GM18858 (cell line): ENCODE measurements at regions not wholly inside any gene's neighbourhood (a gene's known extent, or its start where the extent isn't known, plus 50 kb on each side); places are given as distances from the start of the nearest gene placed in this dataset.
"Not testable (repeated sequence)": the region's sequence is repeated elsewhere in the genome, so short reads cannot be mapped to it uniquely, and the experiment has no call there.

Experiments
- ATAC-seq: cut with Tn5 transposase; IDR thresholded peaks from one replicate; pipeline ENCODE4 v1.9.1; 2021; ENCODE audit not compliant: unreplicated experiment

DNA sequence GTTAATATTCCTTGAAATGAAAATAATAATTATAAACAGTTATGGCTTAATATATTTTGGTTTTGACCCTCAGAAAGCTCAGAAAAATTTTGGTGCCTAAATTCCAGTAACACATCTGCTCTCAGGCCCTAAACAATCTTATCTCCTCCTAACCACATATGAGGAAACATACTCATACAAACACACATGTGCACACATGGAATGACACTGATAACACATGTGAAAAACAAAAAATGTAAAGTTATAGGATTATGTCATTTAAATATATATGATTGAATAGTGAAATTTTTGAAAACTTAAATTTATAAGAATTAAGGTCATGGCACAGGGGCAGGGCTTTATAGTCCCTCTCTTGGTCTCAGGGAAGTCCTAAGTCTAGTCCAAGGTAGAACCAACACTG, 127.2 kb upstream of the TRPC7 start:
- ATAC-seq, result no peak

DNA sequence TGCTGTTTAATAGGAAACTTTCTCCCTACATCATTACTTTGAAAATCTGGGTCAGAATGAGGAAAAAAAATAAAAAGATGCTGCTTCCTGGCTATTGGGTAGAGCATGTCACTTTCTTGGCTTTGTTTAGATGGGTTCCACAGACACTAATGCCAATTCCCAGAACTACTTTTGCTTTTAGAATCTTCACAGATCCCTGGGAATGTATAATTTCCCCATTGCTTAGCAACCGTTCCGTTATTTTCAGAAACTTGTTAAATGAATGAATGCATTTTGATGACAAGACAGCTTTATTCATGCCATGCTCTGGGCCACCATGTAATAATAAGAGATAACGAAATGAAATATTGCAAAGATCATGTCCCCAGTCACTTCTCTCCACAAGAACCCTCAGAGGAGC, 126.5 kb upstream of the TRPC7 start:
- ATAC-seq, result no peak

DNA sequence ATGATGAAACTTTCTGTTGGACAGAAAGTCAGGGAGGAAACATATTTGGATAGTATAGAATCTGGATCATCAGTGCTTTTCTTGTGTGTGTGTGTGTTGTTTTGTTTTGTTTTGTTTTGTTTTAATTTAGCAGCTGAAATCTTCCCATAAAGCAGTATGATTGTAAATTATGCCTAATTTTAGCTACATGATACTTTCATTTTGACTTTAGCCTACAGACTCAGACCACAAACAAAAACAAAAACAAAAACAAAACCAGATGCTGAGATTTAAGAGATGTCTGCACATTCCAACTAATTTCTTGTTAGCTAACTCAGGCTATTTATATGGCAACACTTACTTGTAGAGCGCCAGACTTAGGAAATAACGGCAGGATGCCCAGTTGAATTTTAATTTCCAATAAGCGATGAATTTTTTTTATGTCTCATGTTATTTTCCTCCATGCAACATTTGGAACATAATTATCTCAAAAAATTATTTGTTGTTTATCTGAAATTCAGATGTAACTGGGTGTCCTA, 119.5 kb upstream of the TRPC7 start:
- ATAC-seq, result no peak

DNA sequence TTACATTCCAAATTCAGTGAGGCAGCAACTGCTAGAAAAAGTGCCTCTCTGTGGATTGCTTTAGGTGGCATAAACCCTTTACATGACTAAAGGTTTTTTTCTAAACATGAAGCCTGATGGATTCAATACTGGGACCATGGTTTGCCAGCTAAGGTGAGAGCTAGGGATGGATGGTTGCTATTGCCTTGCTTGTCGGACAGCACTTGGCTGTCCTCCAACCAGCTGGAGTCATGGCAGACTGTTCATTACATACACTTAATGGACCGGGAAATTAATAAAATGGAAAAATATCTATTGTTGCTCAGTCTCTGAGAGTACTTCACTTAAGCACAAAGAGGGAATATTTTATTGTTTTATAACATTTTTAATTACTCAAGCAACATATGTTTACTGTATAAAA, 116.9 kb upstream of the TRPC7 start:
- ATAC-seq, result no peak

DNA sequence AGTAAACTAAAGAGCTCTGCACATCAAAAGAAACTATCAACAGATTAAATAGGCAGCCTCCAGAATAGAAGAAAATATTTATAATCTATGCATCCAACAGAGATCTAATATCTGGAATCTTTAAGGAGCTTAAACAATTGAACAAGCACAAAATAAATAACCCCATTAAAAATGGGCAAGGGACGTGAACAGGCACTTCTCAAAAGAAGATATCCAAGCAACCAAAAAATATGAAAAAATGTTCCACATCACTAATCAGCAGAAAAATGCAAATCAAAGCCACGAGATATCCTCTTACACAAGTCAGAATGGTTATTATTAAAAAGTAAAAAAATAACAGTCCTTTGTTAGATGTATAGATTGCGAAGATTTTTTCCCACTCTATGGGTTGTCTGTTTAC, 109.1 kb upstream of the TRPC7 start:
- no peak for ATAC-seq

DNA sequence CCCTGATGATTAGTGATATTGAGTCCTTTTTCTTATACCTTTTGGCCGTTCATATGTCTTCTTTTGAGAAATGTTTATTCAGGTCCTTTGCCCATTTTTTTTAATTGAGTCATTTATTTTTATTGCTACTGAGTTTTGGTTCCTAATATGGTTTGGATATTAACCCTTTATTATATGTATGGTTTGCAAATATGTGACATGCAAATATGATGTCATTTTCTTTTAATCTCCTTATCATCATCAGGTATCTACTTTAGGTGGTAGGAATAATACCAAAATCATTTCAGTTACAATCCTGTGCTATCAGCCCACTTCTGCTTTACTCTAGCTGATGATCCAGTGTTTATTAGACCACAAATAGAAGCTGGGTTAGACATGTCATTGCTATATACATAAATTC, 102.3 kb upstream of the TRPC7 start:
- no peak for ATAC-seq

DNA sequence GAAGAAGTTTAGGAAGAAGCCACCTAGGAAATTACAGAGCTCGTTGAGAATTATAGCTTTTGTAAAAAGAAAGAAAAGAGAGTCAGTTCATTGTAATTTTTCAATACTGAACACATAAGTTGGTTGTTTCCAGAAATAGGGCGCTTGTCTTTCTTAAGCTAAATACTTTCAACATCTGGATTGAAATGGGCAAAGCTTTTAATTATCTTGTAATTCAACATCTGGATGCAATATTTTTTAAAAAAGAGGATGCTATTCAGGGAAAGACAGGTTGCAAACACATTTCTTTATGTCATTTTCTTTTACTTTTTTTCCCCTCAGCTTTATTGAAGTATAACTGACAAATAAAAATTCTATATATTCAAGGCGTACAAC, 100.7 kb upstream of the TRPC7 start:
- ATAC-seq, result no peak

DNA sequence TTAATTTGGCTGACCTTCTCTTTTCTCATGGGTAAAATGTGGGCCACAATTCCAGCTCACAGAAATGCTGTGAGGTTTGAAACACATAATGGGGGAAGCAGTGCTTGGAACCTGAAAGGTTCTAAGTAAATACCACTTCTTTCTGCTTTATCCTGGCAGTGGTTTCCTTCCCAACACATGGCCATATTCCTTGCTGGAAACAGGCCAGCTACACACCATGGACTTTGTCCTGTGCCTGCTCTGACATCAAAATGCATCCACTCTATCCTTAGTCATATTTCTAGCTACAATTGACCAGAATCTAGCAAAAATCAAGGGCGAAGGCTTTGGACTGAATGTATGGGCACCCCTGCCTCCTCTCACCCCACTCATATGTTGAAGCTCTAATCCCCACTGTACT, 93.1 kb upstream of the TRPC7 start:
- ATAC-seq, result no peak

DNA sequence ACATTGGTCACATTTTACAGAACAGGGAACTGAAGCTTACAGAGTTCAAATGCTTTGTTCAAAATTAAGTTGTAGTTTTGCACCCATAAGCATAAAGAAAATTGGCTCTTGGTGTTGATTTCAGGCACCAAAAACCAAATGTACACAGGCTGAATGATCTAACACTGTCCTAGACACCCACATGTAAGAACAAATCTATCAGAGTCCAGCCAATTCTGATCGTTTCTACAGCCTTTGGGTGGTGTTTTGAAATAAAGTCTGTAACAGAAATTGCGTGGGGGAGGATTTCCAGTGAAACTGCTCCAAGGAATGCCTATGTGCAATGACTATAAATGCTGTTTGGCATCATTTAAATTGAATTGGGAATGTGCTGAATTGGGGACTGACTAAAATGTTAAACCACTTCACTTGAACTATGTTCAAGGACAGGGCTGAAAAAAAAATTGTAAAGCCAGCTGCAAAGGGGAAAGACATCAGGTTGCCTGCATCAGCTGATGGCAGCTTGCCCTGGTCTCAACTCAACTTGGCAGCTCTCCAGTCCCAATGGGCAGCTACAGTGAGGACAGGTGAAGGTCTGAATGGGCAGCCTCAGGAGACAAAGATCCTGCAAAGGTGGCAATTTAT, 92.2 kb upstream of the TRPC7 start:
- ATAC-seq, result no peak

DNA sequence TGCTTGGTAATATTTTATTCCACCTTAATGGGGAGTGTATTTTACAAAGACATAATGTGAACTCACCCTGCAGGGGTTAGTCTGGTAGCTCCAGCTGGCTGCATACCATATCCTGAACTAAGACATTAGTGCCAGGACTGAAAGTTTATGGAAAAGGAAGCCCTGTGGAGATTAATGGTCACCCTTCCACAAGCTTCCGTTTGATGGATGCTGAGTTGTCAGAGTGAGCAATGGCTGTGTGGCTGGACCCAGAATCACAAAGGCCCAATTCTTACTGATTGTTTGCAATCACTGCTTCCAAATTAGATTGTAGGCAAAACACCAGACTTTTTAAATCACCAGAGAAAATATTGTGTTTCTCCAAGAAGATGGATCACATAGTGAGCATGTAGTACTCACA, 90.1 kb upstream of the TRPC7 start:
- no peak for ATAC-seq

DNA sequence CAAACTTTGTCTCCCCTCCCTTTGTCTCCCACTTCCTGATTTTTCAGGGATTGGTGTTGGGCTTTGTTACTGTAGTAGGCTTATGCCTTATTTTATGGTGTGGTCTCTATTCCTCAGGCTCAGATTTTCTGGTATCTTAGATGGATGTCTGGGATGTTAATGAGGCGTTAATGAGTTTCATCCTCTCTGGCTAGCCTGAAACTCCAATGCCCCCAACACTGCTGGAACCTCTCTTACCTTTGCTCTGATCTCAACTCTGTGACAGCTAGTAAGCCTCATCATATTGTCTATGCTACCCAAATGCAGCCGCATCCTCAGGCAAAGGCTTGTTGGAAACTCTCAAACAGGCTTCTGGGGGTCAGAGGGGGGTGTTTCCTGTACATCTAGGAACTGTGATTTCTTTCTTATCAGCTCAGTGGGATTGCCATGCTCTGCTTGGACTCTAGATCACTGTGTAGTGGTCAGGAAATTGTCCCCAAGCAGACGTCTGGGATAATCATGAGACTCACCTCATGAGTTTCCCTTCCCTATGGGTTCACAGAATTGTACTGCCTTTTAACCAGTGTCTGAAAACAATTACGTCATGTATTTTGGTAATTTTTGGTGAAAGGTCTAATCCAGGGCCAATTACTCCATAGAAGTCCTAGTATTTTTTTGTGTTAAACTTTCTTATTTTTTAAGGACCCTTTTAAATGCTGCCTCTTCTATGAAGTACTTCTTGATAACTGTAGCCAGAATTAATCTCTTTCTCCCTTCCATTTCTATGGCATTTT, 88.8 kb upstream of the TRPC7 start:
- no peak for ATAC-seq

DNA sequence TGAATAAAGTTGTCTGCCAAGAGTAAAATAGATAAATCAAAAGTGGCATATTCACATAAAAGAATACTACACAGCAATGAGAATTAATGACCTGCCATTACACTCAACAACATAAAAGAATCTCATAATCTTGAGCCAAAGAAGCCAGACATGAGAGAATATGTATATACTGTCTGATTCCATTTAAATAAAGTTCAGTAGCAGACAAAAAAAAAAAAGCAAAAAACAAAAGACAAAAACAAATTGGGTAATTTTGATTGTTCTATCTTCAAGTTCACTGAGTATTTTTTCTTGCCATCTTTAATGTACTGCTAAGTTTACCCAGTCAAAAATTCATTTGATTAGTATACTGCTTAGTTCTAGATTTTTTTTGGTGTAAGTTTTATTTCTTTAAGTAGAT, 87.9 kb upstream of the TRPC7 start:
- ATAC-seq, result no peak

DNA sequence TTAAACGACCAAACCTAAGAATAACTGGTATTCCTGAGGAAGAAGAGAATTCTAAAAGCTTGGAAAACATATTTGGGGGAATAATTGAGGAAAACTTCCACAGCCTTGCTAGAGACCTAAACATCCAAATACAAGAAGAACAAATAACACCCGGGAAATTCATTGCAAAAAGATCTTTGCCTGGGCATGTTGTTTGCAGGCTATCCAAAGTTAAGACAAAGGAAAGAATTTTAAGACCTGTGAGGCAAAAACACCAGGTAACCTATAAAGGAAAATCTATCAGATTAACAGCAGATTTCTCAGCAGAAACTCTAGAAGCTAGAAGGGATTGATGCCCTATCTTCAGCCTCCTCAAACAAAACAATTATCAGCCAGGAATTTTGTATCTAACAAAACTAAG, 82.2 kb upstream of the TRPC7 start:
- not testable (repeated sequence) for ATAC-seq

DNA sequence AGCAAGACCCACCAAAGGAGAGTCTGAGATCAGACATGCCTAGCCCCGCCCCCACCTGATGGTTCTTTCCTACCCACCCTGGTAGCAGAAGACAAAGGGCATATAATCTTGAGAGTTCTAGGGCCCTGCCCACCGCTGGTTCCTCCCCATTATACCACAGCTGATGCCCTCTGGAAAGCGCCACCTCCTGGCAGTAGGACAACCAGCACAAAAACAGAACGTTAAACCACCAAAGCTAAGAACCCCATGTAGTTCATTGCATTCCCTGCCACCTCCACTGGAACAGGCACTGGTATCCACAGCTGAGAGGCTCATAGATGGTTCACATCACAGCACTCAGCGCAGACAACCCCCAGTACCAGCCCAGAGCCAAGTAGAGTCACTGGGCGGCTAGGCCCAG, 81.2 kb upstream of the TRPC7 start:
- no peak for ATAC-seq

DNA sequence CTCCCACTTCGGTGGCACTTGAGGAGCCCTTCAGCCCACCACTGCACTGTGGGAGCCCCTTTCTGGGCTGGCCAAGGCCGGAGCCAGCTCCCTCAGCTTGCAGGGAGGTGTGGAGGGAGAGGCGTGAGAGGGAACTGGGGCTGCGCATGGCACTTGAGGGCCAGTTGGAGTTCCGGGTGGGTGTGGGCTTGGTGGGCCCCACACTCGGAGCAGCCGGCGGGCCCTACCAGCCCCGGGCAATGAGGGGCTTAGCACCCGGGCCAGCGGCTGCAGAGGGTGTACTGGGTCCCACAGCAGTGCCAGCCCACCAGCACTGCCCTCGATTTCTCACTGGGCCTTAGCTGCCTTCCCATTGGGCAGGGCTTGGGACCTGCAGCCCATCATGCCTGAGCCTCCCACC, 78.8 kb upstream of the TRPC7 start:
- ATAC-seq, result not testable (repeated sequence)

DNA sequence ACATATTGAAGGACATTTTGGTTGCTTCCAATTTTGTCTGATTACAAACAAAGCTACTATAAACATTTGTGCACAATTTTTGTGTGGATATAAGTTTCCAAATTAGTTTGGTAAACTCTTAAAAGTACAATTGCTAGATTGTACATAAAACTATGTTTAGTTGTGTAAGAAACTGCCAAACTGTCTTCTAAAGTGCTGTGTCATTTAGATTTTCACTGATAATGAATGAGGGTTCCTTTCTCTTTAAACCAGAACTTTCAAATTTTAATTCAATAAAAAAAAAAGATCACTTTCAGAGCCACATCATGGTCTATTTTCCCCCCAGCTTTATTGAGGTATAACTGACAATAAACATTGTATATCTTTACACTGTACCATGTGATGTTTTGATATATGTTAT, 74.0 kb upstream of the TRPC7 start:
- ATAC-seq, result no peak

DNA sequence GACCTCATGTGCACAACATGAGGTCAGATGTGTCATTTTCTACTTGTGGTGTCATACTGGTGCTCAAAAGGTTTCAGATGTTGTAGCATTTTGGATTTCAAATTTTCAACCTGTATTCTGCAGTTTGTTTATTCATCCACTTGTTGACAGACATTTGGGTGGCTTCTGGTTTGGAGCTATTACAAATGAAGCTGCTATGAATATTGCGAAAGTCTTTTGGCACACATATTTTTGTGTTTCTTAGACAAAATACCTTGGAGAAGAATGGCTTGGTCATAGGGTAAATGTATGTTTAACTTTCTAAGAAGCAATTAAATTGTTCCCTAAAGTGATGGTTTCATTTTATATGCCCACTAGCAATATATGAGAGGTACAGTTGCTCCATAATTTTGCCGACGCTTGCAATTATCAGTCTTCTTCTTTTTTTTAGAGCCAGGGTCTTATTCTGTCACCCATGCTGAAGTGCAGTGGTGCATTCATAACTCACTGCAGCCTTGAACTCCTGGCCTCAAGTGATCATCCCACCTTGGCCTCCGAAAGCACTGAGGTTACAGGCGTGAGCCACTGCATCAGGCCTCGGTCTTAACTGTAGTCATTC, 70.7 kb upstream of the TRPC7 start:
- no peak for ATAC-seq

DNA sequence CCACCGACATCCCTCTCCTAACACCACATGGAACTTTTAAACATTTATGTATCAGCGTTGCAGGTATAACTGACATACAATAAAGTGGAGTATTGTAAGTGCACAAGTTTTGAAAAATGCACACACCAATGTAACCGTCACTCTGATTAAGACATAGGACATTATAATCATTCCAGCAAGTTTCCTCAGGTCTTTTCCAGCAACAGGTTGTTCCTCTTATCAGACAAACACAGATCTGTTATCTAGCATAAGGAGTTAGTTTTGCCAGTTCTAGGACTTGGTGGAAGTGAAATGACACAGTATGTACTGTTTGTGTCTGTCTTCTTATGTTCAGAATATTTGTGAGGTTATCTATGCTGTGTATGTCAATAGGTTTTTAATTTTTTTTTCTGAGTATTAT, 69.5 kb upstream of the TRPC7 start:
- ATAC-seq, result no peak

DNA sequence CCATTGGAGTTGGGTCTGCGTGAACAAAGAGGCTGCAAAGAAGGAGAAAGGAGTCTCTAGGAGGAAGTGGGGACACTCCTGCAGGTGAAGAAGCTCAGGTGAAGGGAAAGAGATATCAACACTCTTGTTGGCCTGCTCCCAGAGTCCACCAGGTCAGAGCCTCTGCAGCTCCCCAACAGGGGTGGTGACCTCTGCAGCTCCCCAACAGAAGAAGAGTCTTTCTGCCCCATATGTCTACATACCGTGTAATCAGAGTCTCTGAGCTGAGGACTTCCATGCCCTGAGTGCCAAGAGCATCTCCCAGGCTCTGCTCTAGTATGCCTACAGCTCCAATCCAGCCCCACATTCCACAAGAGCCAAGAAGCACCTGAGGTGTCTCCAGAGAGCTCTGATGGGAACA, 67.4 kb upstream of the TRPC7 start:
- ATAC-seq, result no peak

DNA sequence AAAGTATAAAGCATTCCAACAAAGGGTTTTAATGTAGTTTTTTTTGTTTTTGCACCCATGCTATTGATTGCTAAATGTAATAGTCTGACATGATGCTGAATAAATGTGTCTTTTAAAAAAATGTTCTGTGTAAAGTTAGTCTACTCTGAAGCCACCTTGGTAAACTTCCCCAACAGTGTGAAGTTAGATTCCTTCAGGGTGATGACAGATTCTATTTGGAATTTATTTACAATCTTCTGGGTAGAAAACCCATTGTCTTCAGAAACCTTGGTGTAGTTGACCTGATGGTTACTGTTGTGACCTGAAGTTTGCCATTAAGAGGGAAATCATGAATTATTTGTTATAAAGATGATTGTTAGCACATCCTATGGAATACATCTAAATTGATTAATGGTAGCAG, 64.7 kb upstream of the TRPC7 start:
- no peak for ATAC-seq

DNA sequence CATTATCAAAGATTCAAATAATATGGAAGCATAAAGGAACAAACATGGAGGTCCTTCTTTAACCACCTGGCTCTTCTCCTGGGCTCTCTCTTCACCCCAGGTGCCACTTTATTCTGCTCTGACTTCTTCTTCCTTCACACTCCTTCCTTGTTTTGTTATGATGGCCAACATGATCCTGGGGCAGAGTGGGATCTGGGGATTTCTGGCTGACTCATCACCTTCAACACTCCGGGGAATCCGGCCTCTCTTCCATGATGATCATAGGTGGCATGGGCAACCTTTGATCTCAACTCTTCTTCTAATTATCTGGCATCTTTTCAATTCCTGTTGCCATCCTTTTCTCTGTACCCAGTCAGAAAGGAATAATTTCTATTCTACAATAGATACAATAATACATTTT, 62.1 kb upstream of the TRPC7 start:
- ATAC-seq, result no peak

DNA sequence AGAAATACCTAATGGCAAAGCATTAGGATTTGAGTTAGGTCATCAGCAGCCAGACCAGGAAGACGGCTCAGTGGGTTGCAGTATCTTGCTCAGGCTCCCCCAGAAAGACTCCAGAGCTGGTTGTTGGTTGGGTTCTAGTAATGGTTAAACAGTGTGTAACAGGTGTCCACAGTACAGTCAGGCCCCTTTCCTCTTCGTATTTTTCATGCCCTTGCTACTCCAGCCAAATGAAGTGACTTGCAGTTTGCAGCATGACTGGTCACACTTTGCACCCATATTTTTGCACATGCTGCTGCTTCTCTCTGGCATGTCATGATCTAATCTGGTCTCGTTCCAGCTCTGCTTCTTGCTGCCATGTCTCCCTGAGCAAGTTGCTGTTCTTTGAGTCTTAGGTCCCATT, 60.6 kb upstream of the TRPC7 start:
- no peak for ATAC-seq
